MCF 10A (cell line): ENCODE measurements at regions not wholly inside any gene's neighbourhood (a gene's known extent, or its start where the extent isn't known, plus 50 kb on each side); places are given as distances from the start of the nearest gene placed in this dataset.

ENCODE experiments used
- BruUV-seq: library from RNA; stranded (reverse); fragments of 400-500 nt; replicated peaks from 2 replicates; lab custom pipeline; 2021; lab: Mats Ljungman, UMichigan
- CTCF ChIA-PET: fragments of 300-600 bp; sonication (Branson Sonifier 250); formaldehyde crosslinking; extraction: SDS; loops from one replicate; lab custom pipeline; 2021; ENCODE audit warnings: antibody characterized with exemption, inconsistent platforms; lab: Yijun Ruan, JAX
- POLR2A ChIA-PET: fragments of 300-600, 350-650 bp; sonication (Branson Sonifier 250); formaldehyde crosslinking; extraction: SDS; loops from one replicate; lab custom pipeline; 2020; ENCODE audit warnings: antibody characterized with exemption, inconsistent platforms; lab: Yijun Ruan, JAX
- DNase-seq: peaks from one replicate; pipeline ENCODE4 v3.0.0-alpha.2; 2018; ENCODE audit not compliant: unreplicated experiment
- H3K27ac Mint-ChIP-seq: one replicate; pipeline ENCODE4 v1.8.0; 2022; ENCODE audit warnings: mild to moderate bottlenecking, low read depth, mixed read lengths; ENCODE audit not compliant: unreplicated experiment
- H3K27me3 Mint-ChIP-seq: one replicate; pipeline ENCODE4 v1.8.0; 2022; ENCODE audit warnings: mixed read lengths; ENCODE audit not compliant: insufficient read depth, unreplicated experiment
- H3K36me3 Mint-ChIP-seq: one replicate; pipeline ENCODE4 v1.8.0; 2022; ENCODE audit warnings: mild to moderate bottlenecking, moderate library complexity, mixed read lengths; ENCODE audit not compliant: insufficient read depth, unreplicated experiment
- H3K4me1 Mint-ChIP-seq: one replicate; pipeline ENCODE4 v1.8.0; 2022; ENCODE audit warnings: mixed read lengths; ENCODE audit not compliant: insufficient read depth, unreplicated experiment
- H3K4me3 Mint-ChIP-seq: one replicate; pipeline ENCODE4 v1.8.0; 2022; ENCODE audit warnings: mild to moderate bottlenecking, moderate library complexity, mixed read lengths; ENCODE audit not compliant: unreplicated experiment
- H3K9me3 Mint-ChIP-seq: one replicate; pipeline ENCODE4 v1.8.0; 2022; ENCODE audit warnings: mixed read lengths; ENCODE audit not compliant: unreplicated experiment
- CTCF ChIP-seq: fragments of 200-600 bp; IDR thresholded peaks from one replicate; pipeline ENCODE4 v1.8.0; 2022; ENCODE audit warnings: antibody characterized with exemption, mild to moderate bottlenecking; ENCODE audit not compliant: unreplicated experiment
- intact Hi-C: fragments of 100-400 bp; cut with micrococcal nuclease; formaldehyde crosslinking; loops from 2 replicates; pipeline ENCODE4 v1.14.1; 2022

- Mint-ChIP-seq H3K36me3 (peaks cover 15% of the 10 kb centered on the region), H3K4me3 (no peak overlapping the region), H3K4me1 (no peaks in the 10 kb centered on the region), H3K9me3 (peaks cover 49% of the 10 kb centered on the region), H3K27ac (no peak overlapping the region), H3K27me3 (no peaks in the 10 kb centered on the region)
- no TSS peak for BruUV-seq
- intact Hi-C loops: no loop called here
- ChIA-PET CTCF (interaction anchor here (0.6 kb wide), 1 partner anchor 404 kb away, joined by 3 read pairs; no protein-coding TSS in a partner anchor), POLR2A (no interaction called here)
- no peak for TF ChIP-seq CTCF
- DNase-seq: no peak
Observed at GRCh38 chrX:63453571-63453970, 102.4 kb upstream of the SPIN4 start.

DNA sequence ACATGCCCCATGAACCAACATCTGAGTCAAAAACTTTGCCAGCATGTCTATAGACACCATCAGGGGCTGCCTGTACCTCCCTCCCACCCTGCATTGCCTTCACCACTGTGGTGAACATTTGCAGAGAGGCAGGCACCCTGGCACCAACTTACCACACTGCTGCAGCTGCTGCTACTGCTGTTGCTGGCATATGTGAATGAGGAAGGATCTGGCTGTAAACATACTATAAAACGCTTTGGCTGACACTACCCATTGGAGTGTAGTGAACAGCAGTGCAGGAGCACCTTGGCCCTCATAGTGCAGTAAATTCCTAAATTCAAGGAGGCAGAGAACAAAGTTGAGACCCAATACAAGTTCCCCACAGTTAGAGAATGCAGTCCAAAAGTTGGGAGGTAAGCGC, 90.6 kb upstream of the SPIN4 start:
- H3K4me1 Mint-ChIP-seq: no peaks in the 10 kb centered on the region
- H3K27ac Mint-ChIP-seq: no peak overlapping the region
- DNase-seq: no peak
- peaks cover 6% of the 10 kb centered on the region for H3K36me3 Mint-ChIP-seq
- H3K9me3 Mint-ChIP-seq: peaks cover 24% of the 10 kb centered on the region
- ChIA-PET POLR2A (no interaction called here), CTCF (no interaction called here)
- BruUV-seq: no TSS peak
- intact Hi-C loops: no loop called here
- no peak for TF ChIP-seq CTCF
- H3K4me3 Mint-ChIP-seq: no peak overlapping the region
- no peaks in the 10 kb centered on the region for H3K27me3 Mint-ChIP-seq

DNA sequence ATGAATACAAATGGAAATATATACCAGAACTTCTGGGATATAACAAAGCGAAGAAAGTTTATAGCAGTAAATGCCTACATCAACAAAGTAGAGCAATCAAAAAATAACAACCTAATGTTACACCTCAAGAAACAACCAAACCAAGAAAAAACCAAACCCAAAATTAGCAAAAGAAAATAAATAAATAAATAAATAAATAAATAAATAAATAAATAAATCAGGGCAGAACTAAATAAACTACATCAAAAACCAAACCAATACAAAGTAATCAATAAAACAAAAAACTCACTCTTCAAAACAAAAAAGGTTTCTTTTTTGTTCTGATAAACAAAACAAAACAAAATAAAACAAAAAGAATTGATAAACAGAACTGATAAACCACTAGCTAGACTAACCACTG, 88.4 kb upstream of the SPIN4 start:
- Mint-ChIP-seq H3K27ac (no peak overlapping the region), H3K9me3 (peaks cover 25% of the 10 kb centered on the region), H3K4me3 (no peak overlapping the region), H3K36me3 (peaks cover 3% of the 10 kb centered on the region), H3K27me3 (no peaks in the 10 kb centered on the region), H3K4me1 (no peaks in the 10 kb centered on the region)
- ChIA-PET CTCF (no interaction called here), POLR2A (no interaction called here)
- no peak for TF ChIP-seq CTCF
- intact Hi-C loops: no loop called here
- DNase-seq: no peak
- BruUV-seq: no TSS peak

GRCh38 chrX:63436865-63437264, 85.7 kb upstream of the SPIN4 start:
- ChIA-PET POLR2A (no interaction called here), CTCF (interaction anchor here (1.0 kb wide), 1 partner anchor 36 kb away, joined by 3 read pairs; no protein-coding TSS in a partner anchor)
- Mint-ChIP-seq H3K9me3 (peaks cover 12% of the 10 kb centered on the region), H3K27me3 (no peaks in the 10 kb centered on the region), H3K27ac (no peak overlapping the region), H3K4me3 (no peak overlapping the region), H3K4me1 (no peaks in the 10 kb centered on the region), H3K36me3 (no peaks in the 10 kb centered on the region)
- intact Hi-C loops: no loop called here
- DNase-seq: no peak
- BruUV-seq: no TSS peak
- no peak for TF ChIP-seq CTCF
